ENCODE measurements at regions not wholly inside any gene's neighbourhood (a gene's known extent, or its start where the extent isn't known, plus 50 kb on each side); places are given as distances from the start of the nearest gene placed in this dataset.

DNA sequence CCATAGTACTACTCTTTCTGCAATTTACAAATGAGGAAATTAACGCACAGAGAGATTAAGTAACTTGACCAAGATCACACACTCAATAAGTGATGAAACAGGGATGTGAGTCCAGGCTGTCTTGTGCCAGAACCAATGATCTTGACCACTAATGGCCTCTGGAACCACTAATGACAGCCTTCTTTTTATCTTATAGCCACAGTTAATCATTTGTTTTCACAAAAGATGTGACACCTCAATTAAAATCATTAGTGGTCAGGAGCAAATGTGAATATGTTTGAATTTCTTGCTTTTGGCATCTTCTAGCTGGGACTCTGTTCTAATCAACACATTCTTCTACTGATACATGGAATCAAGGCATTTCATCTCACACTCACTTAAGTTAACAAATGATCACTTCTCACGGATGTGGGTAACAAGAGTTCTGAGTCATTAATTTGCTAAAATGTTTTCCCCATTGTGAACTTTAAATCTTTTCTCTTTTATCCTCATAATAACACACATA is 102.7 kb upstream of the CD180 start:
- no peak for TF ChIP-seq ELK1 (IDR thresholded peaks at IDR 0.05; ENCODE audit: low read depth, low read length)
- no peak for TF ChIP-seq CEBPB (IDR thresholded peaks at IDR 0.05)
- no peak for TF ChIP-seq FOXS1 (CRISPR knock-in tag; IDR thresholded peaks at IDR 0.05)
- no peak for TF ChIP-seq MAFK (IDR thresholded peaks at IDR 0.05; ENCODE audit: partially characterized antibody)
- TF ChIP-seq RFX5 (IDR thresholded peaks at IDR 0.05), result no peak
- TF ChIP-seq TP53 (CRISPR knock-in tag; IDR thresholded peaks at IDR 0.05), result no peak
- TF ChIP-seq RCOR1 (IDR thresholded peaks at IDR 0.05; ENCODE audit: low read depth, low read length), result no peak
- TF ChIP-seq EHF (CRISPR knock-in tag; IDR thresholded peaks at IDR 0.05), result no peak
- no peak for TF ChIP-seq CHD2 (IDR thresholded peaks at IDR 0.05; ENCODE audit: low read length, partially characterized antibody)
- TF ChIP-seq HOXB5 (CRISPR knock-in tag; IDR thresholded peaks at IDR 0.05), result no peak
- no peak for TF ChIP-seq HOXB13 (CRISPR knock-in tag; IDR thresholded peaks at IDR 0.05; ENCODE audit: low read depth)
- TF ChIP-seq EHMT2 (IDR thresholded peaks at IDR 0.05; ENCODE audit: low read depth), result no peak
- no peak for TF ChIP-seq E2F6 (IDR thresholded peaks at IDR 0.05; ENCODE audit: borderline replicate concordance, low read depth)
- H3K4me2 ChIP-seq, result no peak overlapping the region
- CTCF ChIA-PET, result no interaction called here
- no peak overlapping the region for H3K27ac ChIP-seq
- H3K4me3 ChIP-seq, result no peak overlapping the region
- ATAC-seq (no peak), DNase-seq (ENCODE audit: low read depth in 1 of 2, low spot score in 1 of 2) (no peak), FAIRE-seq (no peak)
- WGBS (ENCODE audit: missing lambda C conversion rate), result 92% methylated on average over 2 of the region's 2 CpGs
- 0 out of 3 replicates have a peak, but pooled peaks cover 6% of the 10 kb centered on the region for H3K4me1 ChIP-seq
- H3K9me3 ChIP-seq, result no peaks in the 10 kb centered on the region
- POLR2A ChIA-PET, result no interaction called here

DNA sequence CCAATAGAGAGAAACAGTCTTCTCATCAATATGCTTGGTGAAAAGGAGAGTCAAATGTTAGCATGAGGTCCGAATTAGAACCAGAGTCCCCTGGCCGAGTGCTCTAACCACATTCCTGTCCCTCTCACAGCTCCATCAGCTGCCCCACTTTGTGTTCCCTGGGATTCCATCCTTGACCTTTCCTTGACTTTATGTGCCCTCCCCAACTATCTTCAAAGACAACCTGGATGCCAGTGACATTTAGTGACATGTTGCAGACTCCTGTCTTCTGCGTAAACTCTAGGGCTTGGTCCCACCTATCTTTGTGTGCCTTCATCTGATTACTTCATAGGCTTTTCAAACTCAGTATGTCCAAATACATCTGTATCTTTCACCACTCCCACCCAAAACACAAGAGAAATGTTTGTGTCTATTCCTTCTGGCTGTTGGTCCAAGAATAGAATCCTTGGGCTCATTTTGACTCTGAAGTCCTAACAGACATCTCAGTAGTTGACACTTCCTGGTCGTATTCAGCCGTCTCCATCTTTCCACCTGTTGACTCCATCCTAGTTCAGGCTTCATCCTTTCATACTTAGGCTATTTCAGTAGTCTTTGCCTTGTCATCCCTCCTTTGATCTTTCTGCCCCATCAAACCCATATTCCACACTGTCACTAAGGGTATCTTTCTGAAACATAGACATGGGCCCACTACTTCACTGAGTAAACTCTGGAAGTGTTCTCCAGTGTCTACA is 101.4 kb upstream of the CD180 start:
- ATAC-seq (no peak), DNase-seq (ENCODE audit: low read depth in 1 of 2, low spot score in 1 of 2) (no peak), FAIRE-seq (no peak)
- POLR2A ChIA-PET, result no interaction called here
- CTCF ChIA-PET, result interaction anchor here (1.0 kb wide), 1 partner anchor 89 kb away, joined by 3 read pairs; no protein-coding TSS in a partner anchor
- no peak for TF ChIP-seq ZSCAN20 (CRISPR knock-in tag; IDR thresholded peaks at IDR 0.05)
- TF ChIP-seq, protein P1, sequence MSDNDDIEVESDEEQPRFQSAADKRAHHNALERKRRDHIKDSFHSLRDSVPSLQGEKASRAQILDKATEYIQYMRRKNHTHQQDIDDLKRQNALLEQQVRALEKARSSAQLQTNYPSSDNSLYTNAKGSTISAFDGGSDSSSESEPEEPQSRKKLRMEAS (IDR thresholded peaks at IDR 0.05), result no peak
- TF ChIP-seq RARB (CRISPR knock-in tag; IDR thresholded peaks at IDR 0.05), result no peak
- no peak for TF ChIP-seq FOXS1 (CRISPR knock-in tag; IDR thresholded peaks at IDR 0.05)
- TF ChIP-seq PBX3 (IDR thresholded peaks at IDR 0.05), result no peak
- H3K4me1 ChIP-seq, result 0 out of 3 replicates have a peak, but pooled peaks cover 6% of the 10 kb centered on the region
- no peaks in the 10 kb centered on the region for H3K9me3 ChIP-seq
- H3K27ac ChIP-seq, result no peak overlapping the region
- no peak overlapping the region for H3K4me2 ChIP-seq
- WGBS (ENCODE audit: missing lambda C conversion rate), result 66% methylated on average over 5 of the region's 5 CpGs
- H3K4me3 ChIP-seq, result no peak overlapping the region

DNA sequence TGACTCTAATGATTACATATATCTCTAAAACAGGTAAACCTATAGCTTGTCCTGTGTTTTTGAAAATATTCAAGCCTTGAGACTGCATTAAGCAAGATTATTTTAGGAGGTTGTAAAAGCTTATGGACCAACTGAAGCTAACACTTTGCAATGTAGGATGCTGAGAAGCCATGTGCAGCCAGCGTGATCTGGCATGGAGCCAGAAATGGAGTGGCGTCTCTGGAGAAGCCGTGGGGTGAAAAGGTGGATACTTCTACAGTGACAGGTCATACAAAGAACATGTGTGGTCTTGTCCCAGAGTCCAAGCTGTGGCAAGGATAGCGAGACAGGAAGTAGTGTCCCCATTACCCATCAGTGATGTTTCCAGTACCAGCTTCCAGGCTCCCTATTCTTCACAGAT is 100.8 kb upstream of the CD180 start:
- H3K4me3 ChIP-seq, result no peak overlapping the region
- FAIRE-seq (no peak), ATAC-seq (no peak), DNase-seq (ENCODE audit: low read depth in 1 of 2, low spot score in 1 of 2) (no peak)
- ChIA-PET POLR2A (no interaction called here), CTCF (interaction anchor here (1.0 kb wide), 1 partner anchor 88 kb away, joined by 3 read pairs; no protein-coding TSS in a partner anchor)
- no peaks in the 10 kb centered on the region for H3K9me3 ChIP-seq
- WGBS (ENCODE audit: missing lambda C conversion rate), result 24% methylated on average over 4 of the region's 4 CpGs
- no peak for TF ChIP-seq HDAC2 (IDR thresholded peaks at IDR 0.05)
- no peak for TF ChIP-seq TP53 (CRISPR knock-in tag; IDR thresholded peaks at IDR 0.05)
- no peak for TF ChIP-seq RCOR1 (IDR thresholded peaks at IDR 0.05; ENCODE audit: low read depth, low read length)
- no peak for TF ChIP-seq HOXB13 (CRISPR knock-in tag; IDR thresholded peaks at IDR 0.05; ENCODE audit: low read depth)
- TF ChIP-seq, protein P2, sequence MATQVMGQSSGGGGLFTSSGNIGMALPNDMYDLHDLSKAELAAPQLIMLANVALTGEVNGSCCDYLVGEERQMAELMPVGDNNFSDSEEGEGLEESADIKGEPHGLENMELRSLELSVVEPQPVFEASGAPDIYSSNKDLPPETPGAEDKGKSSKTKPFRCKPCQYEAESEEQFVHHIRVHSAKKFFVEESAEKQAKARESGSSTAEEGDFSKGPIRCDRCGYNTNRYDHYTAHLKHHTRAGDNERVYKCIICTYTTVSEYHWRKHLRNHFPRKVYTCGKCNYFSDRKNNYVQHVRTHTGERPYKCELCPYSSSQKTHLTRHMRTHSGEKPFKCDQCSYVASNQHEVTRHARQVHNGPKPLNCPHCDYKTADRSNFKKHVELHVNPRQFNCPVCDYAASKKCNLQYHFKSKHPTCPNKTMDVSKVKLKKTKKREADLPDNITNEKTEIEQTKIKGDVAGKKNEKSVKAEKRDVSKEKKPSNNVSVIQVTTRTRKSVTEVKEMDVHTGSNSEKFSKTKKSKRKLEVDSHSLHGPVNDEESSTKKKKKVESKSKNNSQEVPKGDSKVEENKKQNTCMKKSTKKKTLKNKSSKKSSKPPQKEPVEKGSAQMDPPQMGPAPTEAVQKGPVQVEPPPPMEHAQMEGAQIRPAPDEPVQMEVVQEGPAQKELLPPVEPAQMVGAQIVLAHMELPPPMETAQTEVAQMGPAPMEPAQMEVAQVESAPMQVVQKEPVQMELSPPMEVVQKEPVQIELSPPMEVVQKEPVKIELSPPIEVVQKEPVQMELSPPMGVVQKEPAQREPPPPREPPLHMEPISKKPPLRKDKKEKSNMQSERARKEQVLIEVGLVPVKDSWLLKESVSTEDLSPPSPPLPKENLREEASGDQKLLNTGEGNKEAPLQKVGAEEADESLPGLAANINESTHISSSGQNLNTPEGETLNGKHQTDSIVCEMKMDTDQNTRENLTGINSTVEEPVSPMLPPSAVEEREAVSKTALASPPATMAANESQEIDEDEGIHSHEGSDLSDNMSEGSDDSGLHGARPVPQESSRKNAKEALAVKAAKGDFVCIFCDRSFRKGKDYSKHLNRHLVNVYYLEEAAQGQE (IDR thresholded peaks at IDR 0.05), result no peak
- TF ChIP-seq EP300 (IDR thresholded peaks at IDR 0.05), result no peak
- no peak for TF ChIP-seq ZNF302 (CRISPR knock-in tag; IDR thresholded peaks at IDR 0.05)
- TF ChIP-seq, protein P1 (IDR thresholded peaks at IDR 0.05), result no peak
- TF ChIP-seq PBX3 (IDR thresholded peaks at IDR 0.05), result no peak
- no peak for TF ChIP-seq HOXA7 (CRISPR knock-in tag; IDR thresholded peaks at IDR 0.05)
- TF ChIP-seq NPAS2 (CRISPR knock-in tag; IDR thresholded peaks at IDR 0.05; ENCODE audit: borderline replicate concordance), result no peak
- no peak overlapping the region for H3K27ac ChIP-seq
- H3K4me1 ChIP-seq, result 0 out of 3 replicates have a peak, but pooled peaks cover 6% of the 10 kb centered on the region
- H3K4me2 ChIP-seq, result no peak overlapping the region
